ENCODE measurements at regions not wholly inside any gene's neighbourhood (a gene's known extent, or its start where the extent isn't known, plus 50 kb on each side); places are given as distances from the start of the nearest gene placed in this dataset.
A peak's percentile ranks its signal among the peaks of the same experiment; 100 is the strongest.

DNA sequence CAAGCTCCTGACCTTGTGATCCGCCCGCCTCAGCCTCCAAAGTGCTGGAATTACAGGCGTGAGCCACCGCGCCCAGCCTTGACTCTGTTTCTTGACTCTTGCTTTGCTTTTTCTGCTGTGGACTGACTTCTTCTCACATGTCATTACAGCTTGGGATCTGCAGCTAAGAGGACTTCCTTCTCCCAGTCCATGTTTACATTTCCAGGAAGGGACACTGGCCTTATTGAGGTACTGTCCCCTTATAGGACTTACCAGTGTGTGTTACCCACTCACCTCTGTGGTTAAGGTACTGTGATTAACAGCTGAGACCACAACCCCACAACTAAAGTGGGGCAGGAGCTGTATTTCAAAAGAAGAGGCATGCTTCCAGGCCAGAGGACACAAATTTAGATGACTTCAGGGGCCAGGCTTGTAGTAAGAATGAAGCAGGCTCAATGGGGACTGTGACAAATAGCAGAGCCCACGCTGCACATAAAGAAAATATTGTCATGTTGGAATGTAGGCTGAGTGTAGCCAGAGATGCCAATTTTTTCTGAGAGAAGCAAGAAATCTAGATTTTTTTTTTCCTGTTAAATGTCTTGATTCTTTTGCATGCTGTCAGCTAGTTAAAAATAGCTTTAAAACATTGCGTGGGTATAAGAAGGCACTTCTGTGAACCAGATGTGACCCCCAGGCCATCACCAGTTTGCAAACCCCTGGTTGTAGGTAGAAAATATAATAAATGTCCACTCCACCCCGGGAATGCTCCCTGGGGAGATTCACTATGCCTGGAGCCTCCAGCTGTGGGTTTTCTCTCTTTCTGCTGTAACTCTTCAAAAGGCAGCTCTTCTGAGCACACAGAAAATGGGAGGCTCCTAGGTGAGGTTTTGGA is 75.0 kb downstream of the PTPDC1 start:
- peaks cover 21% of the 10 kb centered on the region for H3K4me1 Mint-ChIP-seq (ENCODE audit: low read depth)
- intact Hi-C loops (cut with micrococcal nuclease), result no loop called here
- no peaks in the 10 kb centered on the region for H3K27me3 Mint-ChIP-seq
- peak overlapping the region; percentile 20 for H3K27ac Mint-ChIP-seq
- no peaks in the 10 kb centered on the region for H3K36me3 Mint-ChIP-seq (ENCODE audit: low read depth)
- H3K4me3 Mint-ChIP-seq, result no peak overlapping the region
- no peaks in the 10 kb centered on the region for H3K9me3 Mint-ChIP-seq

- H3K4me1 Mint-ChIP-seq (ENCODE audit: low read depth), result peaks cover 35% of the 10 kb centered on the region
- no peak overlapping the region for H3K4me3 Mint-ChIP-seq
- H3K36me3 Mint-ChIP-seq (ENCODE audit: low read depth), result no peaks in the 10 kb centered on the region
- H3K27me3 Mint-ChIP-seq, result no peaks in the 10 kb centered on the region
- intact Hi-C loops (cut with micrococcal nuclease), result no loop called here
- no peaks in the 10 kb centered on the region for H3K9me3 Mint-ChIP-seq
- H3K27ac Mint-ChIP-seq, result peak overlapping the region; percentile 45
These were observed 76.6 kb downstream of the PTPDC1 start for GRCh38 chr9:94160594-94161501.

- H3K4me1 Mint-ChIP-seq (ENCODE audit: low read depth), result peaks cover 28% of the 10 kb centered on the region
- intact Hi-C loops (cut with micrococcal nuclease), result no loop called here
- H3K36me3 Mint-ChIP-seq (ENCODE audit: low read depth), result no peaks in the 10 kb centered on the region
- H3K27ac Mint-ChIP-seq, result peak overlapping the region; percentile 45
- H3K9me3 Mint-ChIP-seq, result no peaks in the 10 kb centered on the region
- no peak overlapping the region for H3K4me3 Mint-ChIP-seq
- no peaks in the 10 kb centered on the region for H3K27me3 Mint-ChIP-seq
These were observed 77.4 kb downstream of the PTPDC1 start for GRCh38 chr9:94161673-94162072.

DNA sequence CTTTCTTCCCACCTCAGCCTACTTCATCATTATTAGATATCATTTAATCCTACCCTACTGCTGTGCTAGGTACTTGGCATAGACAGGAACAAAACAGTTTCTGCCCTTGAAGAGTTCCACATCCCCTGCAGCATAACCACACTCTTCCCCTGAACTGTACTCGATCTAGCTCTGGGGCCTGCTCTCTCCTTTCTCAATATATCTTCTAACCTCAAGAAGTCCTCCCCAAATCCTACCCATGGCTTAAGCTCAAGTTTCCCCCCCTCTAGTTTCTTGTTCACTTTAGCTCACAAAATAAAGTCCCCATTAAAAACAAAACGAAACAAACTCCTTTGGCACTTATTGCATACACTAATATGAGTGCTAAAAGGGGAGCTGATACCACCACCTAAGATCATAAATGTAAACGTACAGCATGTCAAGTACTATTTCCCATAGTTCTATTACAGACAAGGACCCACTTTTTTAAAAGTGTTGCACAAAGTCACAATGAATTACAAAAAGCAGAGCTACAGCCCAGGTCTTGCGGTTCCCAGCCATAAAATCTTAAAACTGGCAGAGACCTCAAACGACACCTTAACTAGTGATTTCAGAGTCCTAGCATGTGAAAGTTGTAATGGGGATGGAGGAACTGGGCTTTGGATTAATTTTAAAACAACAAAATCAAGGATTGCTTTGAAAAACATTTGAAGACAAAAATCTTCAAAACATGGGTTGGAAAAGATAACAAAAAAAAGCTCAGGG is 80.7 kb downstream of the PTPDC1 start:
- peak overlapping the region; percentile 94 for H3K27ac Mint-ChIP-seq
- H3K4me3 Mint-ChIP-seq, result peak overlapping the region; percentile 89
- no peaks in the 10 kb centered on the region for H3K27me3 Mint-ChIP-seq
- intact Hi-C loops (cut with micrococcal nuclease), result loop anchor here (5.0 kb wide), 2 partner anchors 133 to 208 kb away; partner anchors contain the start of gene BARX1
- H3K36me3 Mint-ChIP-seq (ENCODE audit: low read depth), result peaks cover 8% of the 10 kb centered on the region
- no peaks in the 10 kb centered on the region for H3K9me3 Mint-ChIP-seq
- H3K4me1 Mint-ChIP-seq (ENCODE audit: low read depth), result peaks cover 23% of the 10 kb centered on the region

DNA sequence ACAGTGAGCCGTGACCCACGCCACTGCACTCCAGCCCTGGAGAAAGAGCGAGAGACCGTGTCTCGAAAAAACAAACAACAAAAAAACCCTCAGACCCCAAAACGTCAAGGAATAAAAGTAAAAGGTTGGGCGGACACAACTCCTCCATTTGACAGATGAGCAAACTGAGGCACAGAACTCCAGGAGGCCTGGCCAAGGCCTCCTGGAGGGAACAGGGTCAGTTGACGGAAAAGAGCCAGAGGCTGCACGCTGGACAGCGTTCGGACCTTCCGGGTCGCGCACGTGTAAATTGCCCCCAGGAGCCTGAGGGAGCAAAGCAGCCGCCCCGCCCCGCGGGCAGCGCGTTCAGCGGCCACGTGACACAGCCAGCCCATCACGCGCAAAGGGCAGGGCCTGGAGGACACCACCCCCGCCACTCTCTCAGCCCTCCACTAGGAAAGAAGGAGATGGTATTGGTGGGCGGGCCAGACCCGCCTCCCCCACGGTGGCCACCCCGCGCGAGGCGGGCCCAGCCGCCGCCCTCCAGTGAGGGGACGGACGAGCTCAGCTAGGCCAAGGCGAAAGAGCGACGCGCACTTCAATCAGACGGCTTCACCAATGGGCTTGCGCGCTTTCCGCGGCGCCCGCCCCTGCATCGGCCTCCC is 81.5 kb downstream of the PTPDC1 start:
- Mint-ChIP-seq H3K4me1 (ENCODE audit: low read depth) (peaks cover 25% of the 10 kb centered on the region), H3K27me3 (no peaks in the 10 kb centered on the region), H3K27ac (peak overlapping the region; percentile 94), H3K36me3 (ENCODE audit: low read depth) (peaks cover 8% of the 10 kb centered on the region), H3K4me3 (peak overlapping the region; percentile 89), H3K9me3 (no peaks in the 10 kb centered on the region)
- intact Hi-C loops (cut with micrococcal nuclease), result loop anchor here (2.0 to 5.0 kb wide), 4 partner anchors 47 to 208 kb away; partner anchors contain the start of genes BARX1 and ZNF169

DNA sequence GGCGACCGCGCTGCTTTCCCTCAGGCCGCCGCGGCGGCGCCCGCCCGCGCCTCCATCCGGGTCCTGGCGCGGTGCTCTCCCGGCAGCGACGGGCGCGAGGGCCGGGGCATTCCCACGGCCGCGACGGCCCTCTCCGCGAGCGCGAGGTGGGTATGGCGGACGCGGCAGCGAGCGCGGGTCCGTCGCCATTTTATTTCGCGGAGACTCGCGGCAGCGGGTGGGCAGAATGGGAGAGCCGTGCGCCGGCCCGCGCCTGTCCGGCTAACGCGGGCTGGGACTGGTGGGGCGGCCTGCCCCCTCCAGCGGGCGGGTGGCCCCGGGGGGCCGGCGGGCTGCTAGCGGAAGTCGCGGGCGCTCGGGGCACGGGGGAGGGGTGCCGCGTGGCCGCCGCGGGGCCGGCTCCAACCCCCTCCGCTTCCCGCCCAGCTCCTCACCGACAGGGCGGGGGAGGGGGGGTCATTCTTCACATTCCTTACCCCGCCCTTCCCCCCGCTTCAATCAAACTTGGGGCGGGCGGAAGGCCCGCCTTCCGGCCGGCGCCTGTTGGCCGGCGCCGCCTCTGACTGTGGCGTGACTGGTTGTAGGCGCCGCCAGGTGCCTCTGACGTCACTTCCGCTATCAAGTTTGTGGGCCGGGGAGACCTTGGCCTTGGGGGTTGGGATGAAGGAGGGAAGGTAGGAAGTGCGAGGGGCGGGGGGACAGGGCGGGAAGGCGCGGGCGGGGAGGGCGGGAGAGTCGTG is 82.1 kb downstream of the PTPDC1 start:
- H3K36me3 Mint-ChIP-seq (ENCODE audit: low read depth), result peaks cover 10% of the 10 kb centered on the region
- peak overlapping the region; percentile 94 for H3K27ac Mint-ChIP-seq
- intact Hi-C loops (cut with micrococcal nuclease), result loop anchor here (2.0 to 5.0 kb wide), 4 partner anchors 46 to 209 kb away; partner anchors contain the start of genes BARX1 and ZNF169
- no peaks in the 10 kb centered on the region for H3K27me3 Mint-ChIP-seq
- H3K9me3 Mint-ChIP-seq, result no peaks in the 10 kb centered on the region
- peak overlapping the region; percentile 89 for H3K4me3 Mint-ChIP-seq
- peaks cover 25% of the 10 kb centered on the region for H3K4me1 Mint-ChIP-seq (ENCODE audit: low read depth)

DNA sequence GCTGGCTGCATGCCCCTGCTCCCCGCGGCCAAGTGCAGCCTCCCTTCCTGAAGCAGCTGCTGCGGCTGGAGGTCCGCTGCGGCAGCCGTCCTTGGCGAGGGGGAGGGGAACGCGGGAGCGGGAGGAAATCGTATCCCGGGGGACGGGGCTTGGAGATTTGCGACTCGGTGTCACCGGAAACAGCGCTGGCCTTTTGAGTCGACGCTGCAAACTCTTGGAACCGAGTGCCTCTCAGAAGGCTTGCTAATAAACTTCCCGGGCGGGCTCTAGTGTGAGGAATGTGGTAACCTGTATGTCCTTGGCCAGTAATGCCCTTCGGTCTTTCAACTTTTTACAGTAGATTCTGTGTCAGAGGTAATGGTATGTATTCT is 82.7 kb downstream of the PTPDC1 start:
- intact Hi-C loops (cut with micrococcal nuclease), result loop anchor here (2.0 to 5.0 kb wide), 4 partner anchors 46 to 210 kb away; partner anchors contain the start of genes BARX1 and ZNF169
- Mint-ChIP-seq H3K4me3 (peak overlapping the region; percentile 89), H3K4me1 (ENCODE audit: low read depth) (peaks cover 31% of the 10 kb centered on the region), H3K27ac (peak overlapping the region; percentile 94), H3K27me3 (no peaks in the 10 kb centered on the region), H3K9me3 (no peaks in the 10 kb centered on the region), H3K36me3 (ENCODE audit: low read depth) (peaks cover 16% of the 10 kb centered on the region)

DNA sequence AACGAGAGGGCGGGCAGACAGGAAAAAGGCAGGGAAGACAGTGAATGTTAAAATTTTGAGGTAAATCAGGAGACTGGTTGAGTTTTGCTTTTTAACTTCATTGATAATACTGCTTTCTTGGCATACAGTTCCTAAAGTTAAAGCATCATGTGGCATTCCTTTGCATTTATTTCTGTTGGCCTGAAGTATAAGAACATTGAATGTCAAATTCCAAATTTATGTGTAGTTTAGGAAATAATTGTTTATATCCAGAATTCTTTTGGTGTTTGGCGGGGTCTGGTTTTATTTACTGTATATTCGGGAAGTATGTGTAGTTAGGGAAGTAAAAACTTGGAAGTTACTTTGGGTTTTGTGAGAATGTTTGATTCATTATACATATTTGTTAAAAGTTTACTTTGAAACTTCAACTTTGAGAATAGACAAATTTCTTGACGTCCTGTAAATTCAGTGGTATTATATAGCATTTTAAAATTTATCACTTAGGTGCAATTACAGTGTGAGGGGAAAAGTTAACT is 83.2 kb downstream of the PTPDC1 start:
- Mint-ChIP-seq H3K4me1 (ENCODE audit: low read depth) (peaks cover 33% of the 10 kb centered on the region), H3K9me3 (no peaks in the 10 kb centered on the region), H3K27ac (peak overlapping the region; percentile 94), H3K27me3 (no peaks in the 10 kb centered on the region), H3K36me3 (ENCODE audit: low read depth) (peaks cover 18% of the 10 kb centered on the region), H3K4me3 (peak overlapping the region; percentile 89)
- intact Hi-C loops (cut with micrococcal nuclease), result loop anchor here (2.0 to 5.0 kb wide), 4 partner anchors 45 to 210 kb away; partner anchors contain the start of genes BARX1 and ZNF169

- H3K4me3 Mint-ChIP-seq, result peak overlapping the region; percentile 89
- no peak overlapping the region for H3K27ac Mint-ChIP-seq
- peaks cover 42% of the 10 kb centered on the region for H3K4me1 Mint-ChIP-seq (ENCODE audit: low read depth)
- H3K9me3 Mint-ChIP-seq, result no peaks in the 10 kb centered on the region
- intact Hi-C loops (cut with micrococcal nuclease), result loop anchor here (5.0 kb wide), 2 partner anchors 136 to 211 kb away; partner anchors contain the start of gene BARX1
- H3K27me3 Mint-ChIP-seq, result no peaks in the 10 kb centered on the region
- H3K36me3 Mint-ChIP-seq (ENCODE audit: low read depth), result peaks cover 27% of the 10 kb centered on the region
These were observed 84.1 kb downstream of the PTPDC1 start for GRCh38 chr9:94168203-94169000.

- Mint-ChIP-seq H3K36me3 (ENCODE audit: low read depth) (peaks cover 40% of the 10 kb centered on the region), H3K9me3 (no peaks in the 10 kb centered on the region), H3K27me3 (no peaks in the 10 kb centered on the region), H3K4me3 (no peak overlapping the region), H3K4me1 (ENCODE audit: low read depth) (peaks cover 48% of the 10 kb centered on the region), H3K27ac (no peak overlapping the region)
- intact Hi-C loops (cut with micrococcal nuclease), result loop anchor here (5.0 kb wide), 2 partner anchors 138 to 213 kb away; partner anchors contain the start of gene BARX1
These were observed 85.7 kb downstream of the PTPDC1 start for GRCh38 chr9:94169968-94170367.

DNA sequence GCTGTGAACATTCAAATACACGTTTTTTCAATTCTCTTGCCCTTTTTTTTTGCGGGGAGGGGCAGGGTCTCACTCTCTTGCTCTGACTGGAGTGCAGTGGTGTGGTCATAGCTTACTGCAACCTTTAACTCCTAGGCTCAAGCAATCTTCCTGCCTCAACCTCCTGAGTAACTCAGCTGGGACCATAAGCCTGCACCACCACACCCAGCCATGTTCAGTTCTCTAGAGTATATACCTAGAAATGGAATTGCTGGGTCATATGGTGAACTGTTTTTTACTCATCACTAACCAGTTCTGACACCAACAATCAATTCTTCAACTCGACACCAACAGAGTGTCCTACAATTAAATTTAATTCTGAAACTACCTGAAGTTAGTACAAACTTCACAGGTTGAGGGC is 85.5 kb upstream of the ZNF169 start:
- no peaks in the 10 kb centered on the region for H3K9me3 Mint-ChIP-seq
- peaks cover 66% of the 10 kb centered on the region for H3K36me3 Mint-ChIP-seq (ENCODE audit: low read depth)
- no peaks in the 10 kb centered on the region for H3K27me3 Mint-ChIP-seq
- intact Hi-C loops (cut with micrococcal nuclease), result no loop called here
- peaks cover 46% of the 10 kb centered on the region for H3K4me1 Mint-ChIP-seq (ENCODE audit: low read depth)
- H3K27ac Mint-ChIP-seq, result no peak overlapping the region
- H3K4me3 Mint-ChIP-seq, result no peak overlapping the region

Measured in dendritic cell treated with granulocyte-macrophage colony-stimulating factor and Interleukin-4, amounts not matched to agents 40 ng/mL and 50 ng/mL, for 4 days (primary cell).